B cell (primary cell): ENCODE measurements at regions not wholly inside any gene's neighbourhood (a gene's known extent, or its start where the extent isn't known, plus 50 kb on each side); places are given as distances from the start of the nearest gene placed in this dataset.

Experiments
- ATAC-seq: fragments of 200-7000 bp; cut with Tn5 transposase; one replicate; pipeline ENCODE4 v1.10.0; 2021; ENCODE audit warnings: low read depth, mild to moderate bottlenecking, moderate number of reproducible peaks, moderate library complexity
- CTCF ChIA-PET: fragments of 350-600 bp; sonication (Branson Sonifier 250); formaldehyde crosslinking; loops from one replicate; lab custom pipeline; 2021; ENCODE audit warnings: antibody characterized with exemption, inconsistent platforms; lab: Charles Lee
- POLR2A ChIA-PET: fragments of 350-600 bp; sonication (Branson Sonifier 250); formaldehyde crosslinking; loops from one replicate; lab custom pipeline; 2021; ENCODE audit warnings: antibody characterized with exemption; lab: Charles Lee
- DNase-seq: peaks from one replicate; pipeline ENCODE4 v3.0.0; 2013
- H2AFZ ChIP-seq: 2 replicates; pipeline ENCODE4 v1.6.1; 2012; ENCODE audit warnings: mild to moderate bottlenecking, low read depth, low read length; ENCODE audit not compliant: insufficient read depth, poor library complexity, severe bottlenecking
- H3K27ac ChIP-seq, 2 donors: 1 replicate in 1 of 2; 2 replicates in 1 of 2; pipeline ENCODE4 v1.5.1; 2012 to 2013; ENCODE audit warnings: low read length in 2 of 2, mild to moderate bottlenecking in 2 of 2, moderate library complexity in 1 of 2
- H3K27me3 ChIP-seq, 4 experiments: fragments of 200-600 bp in 1 of 4; sonication (generic) in 1 of 4; replicated peaks in 1 of 4; 1 replicate in 2 of 4; 2 replicates in 2 of 4; pipeline versions ENCODE4 v1.6.1 to v1.7.0; 2013 to 2016; ENCODE audit warnings: low read length in 3 of 4, mild to moderate bottlenecking in 2 of 4, mixed read lengths in 1 of 4, moderate library complexity in 1 of 4; ENCODE audit not compliant: insufficient read depth in 4 of 4, control insufficient read depth in 3 of 4; ENCODE audit errors: control extremely low read depth in 1 of 4
- H3K36me3 ChIP-seq, 2 experiments: replicated peaks in 1 of 2; 1 replicate in 1 of 2; 2 replicates in 1 of 2; pipeline versions ENCODE4 v1.6.1 to v1.7.1; 2013; ENCODE audit warnings: low read length in 1 of 2; ENCODE audit not compliant: insufficient read depth in 2 of 2, control insufficient read depth in 1 of 2; ENCODE audit errors: control extremely low read depth in 1 of 2, extremely low read depth in 1 of 2
- H3K4me1 ChIP-seq, 2 donors: fragments of 200-600 bp in 1 of 2; sonication (generic) in 1 of 2; 1 replicate in 1 of 2; 2 replicates in 1 of 2; pipeline versions ENCODE4 v1.5.1 to v1.6.1; 2013 to 2017; ENCODE audit warnings: low read length in 2 of 2; ENCODE audit not compliant: control insufficient read depth in 2 of 2, insufficient read depth in 2 of 2
- H3K4me2 ChIP-seq: replicated peaks from 2 replicates; pipeline ENCODE3; 2012; ENCODE audit warnings: mild to moderate bottlenecking, low read depth, low read length; ENCODE audit not compliant: poor library complexity, severe bottlenecking
- H3K4me3 ChIP-seq, 5 experiments: fragments of 200-600 bp in 1 of 5; sonication (generic) in 1 of 5; 1 replicate in 3 of 5; 2 replicates in 2 of 5; pipeline versions ENCODE4 v1.5.1 to v1.7.0; 2011 to 2016; ENCODE audit warnings: low read length in 4 of 5, mild to moderate bottlenecking in 4 of 5, low read depth in 2 of 5, control low read depth in 1 of 5, moderate library complexity in 1 of 5; ENCODE audit not compliant: insufficient read depth in 1 of 5; ENCODE audit errors: control extremely low read depth in 1 of 5, extremely low read depth in 1 of 5
- H3K79me2 ChIP-seq: fragments of 200-600 bp; sonication (generic); one replicate; pipeline ENCODE4 v1.6.0; 2016; ENCODE audit warnings: low read length; ENCODE audit not compliant: control insufficient read depth, insufficient read depth
- H3K9ac ChIP-seq: fragments of 200-600 bp; sonication (generic); 2 replicates; pipeline ENCODE4 v1.6.1; 2017; ENCODE audit warnings: mild to moderate bottlenecking, low read length, moderate library complexity
- H3K9me3 ChIP-seq, 3 donors: one replicate each; pipeline versions ENCODE4 v1.6.1 to v1.7.1; 2013; ENCODE audit warnings: low read length in 2 of 3; ENCODE audit not compliant: control insufficient read depth in 2 of 3, insufficient read depth in 1 of 3; ENCODE audit errors: control extremely low read depth in 1 of 3
- H4K20me1 ChIP-seq: 2 replicates; pipeline ENCODE4 v1.6.0; 2012; ENCODE audit warnings: mild to moderate bottlenecking, low read length; ENCODE audit not compliant: insufficient read depth, control insufficient read depth, poor library complexity, severe bottlenecking
- H3K27ac Mint-ChIP-seq: one replicate; pipeline ENCODE4 v1.8.0; 2021; ENCODE audit warnings: mixed read lengths
- H3K27me3 Mint-ChIP-seq: one replicate; pipeline ENCODE4 v1.8.0; 2021; ENCODE audit warnings: mixed read lengths
- H3K4me1 Mint-ChIP-seq: one replicate; pipeline ENCODE4 v1.8.0; 2021; ENCODE audit warnings: mixed read lengths
- H3K4me3 Mint-ChIP-seq: one replicate; pipeline ENCODE4 v1.8.0; 2021; ENCODE audit warnings: mixed read lengths
- H3K9me3 Mint-ChIP-seq: one replicate; pipeline ENCODE4 v1.8.0; 2022; ENCODE audit warnings: mixed read lengths; ENCODE audit not compliant: insufficient read depth
- EZH2 ChIP-seq: IDR thresholded peaks from 2 replicates; pipeline ENCODE4 v1.6.1; 2012; ENCODE audit warnings: borderline replicate concordance, low read depth, mild to moderate bottlenecking, moderate library complexity, low read length; ENCODE audit not compliant: insufficient read depth, poor library complexity, severe bottlenecking
- WGBS: methylation state at CpG from one replicate; pipeline ENCODE4 v1.1.5; 2013; ENCODE audit warnings: missing lambda C conversion rate; ENCODE audit not compliant: insufficient coverage; 5-methylcytosine and 5-hydroxymethylcytosine counted together
- intact Hi-C: fragments of 100-400 bp; cut with micrococcal nuclease; formaldehyde crosslinking; loops from one replicate; pipeline ENCODE4 v1.10.0; 2022
- TF ChIP-seq, protein P1 (sequence below): fragments of 200-600 bp; IDR thresholded peaks from one replicate; pipeline ENCODE4 v1.8.0; 2022; ENCODE audit warnings: antibody characterized with exemption, mild to moderate bottlenecking

DNA sequence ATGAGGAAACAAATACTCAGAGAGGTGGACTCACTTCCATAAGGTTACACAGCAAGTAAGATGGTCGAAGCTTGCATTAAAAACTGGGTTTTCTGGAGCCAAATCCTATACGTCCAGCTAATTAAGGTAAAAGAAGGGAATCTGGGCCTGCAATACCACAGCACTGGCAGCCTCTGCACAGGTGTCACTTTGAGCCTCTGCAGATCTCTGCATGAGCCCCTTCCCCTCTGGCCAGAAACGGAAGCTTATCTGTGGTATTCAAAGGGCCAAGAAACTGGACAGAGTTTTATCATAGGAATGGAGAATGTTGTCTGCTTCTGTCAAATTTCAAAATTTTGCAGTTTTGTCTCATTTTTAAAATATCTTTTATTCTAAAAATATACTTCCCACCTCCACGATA is 76.1 kb downstream of the OSR1 start:
- ATAC-seq (no peak), DNase-seq (no peak)
- H3K9me3 Mint-ChIP-seq = peaks cover 5% of the 10 kb centered on the region
- H3K27me3 Mint-ChIP-seq = peaks cover 8% of the 10 kb centered on the region
- H3K9ac ChIP-seq = no peak overlapping the region
- no peaks in the 10 kb centered on the region for H3K36me3 ChIP-seq
- no peaks in the 10 kb centered on the region for H3K4me1 ChIP-seq
- no peaks in the 10 kb centered on the region for H3K9me3 ChIP-seq
- no peak overlapping the region for H3K4me2 ChIP-seq
- no peaks in the 10 kb centered on the region for H3K79me2 ChIP-seq
- H3K4me1 Mint-ChIP-seq = no peaks in the 10 kb centered on the region
- CTCF ChIA-PET = no interaction called here
- no peaks in the 10 kb centered on the region for H3K27me3 ChIP-seq
- POLR2A ChIA-PET = no interaction called here
- no peak overlapping the region for H3K4me3 ChIP-seq
- TF ChIP-seq, protein P1, sequence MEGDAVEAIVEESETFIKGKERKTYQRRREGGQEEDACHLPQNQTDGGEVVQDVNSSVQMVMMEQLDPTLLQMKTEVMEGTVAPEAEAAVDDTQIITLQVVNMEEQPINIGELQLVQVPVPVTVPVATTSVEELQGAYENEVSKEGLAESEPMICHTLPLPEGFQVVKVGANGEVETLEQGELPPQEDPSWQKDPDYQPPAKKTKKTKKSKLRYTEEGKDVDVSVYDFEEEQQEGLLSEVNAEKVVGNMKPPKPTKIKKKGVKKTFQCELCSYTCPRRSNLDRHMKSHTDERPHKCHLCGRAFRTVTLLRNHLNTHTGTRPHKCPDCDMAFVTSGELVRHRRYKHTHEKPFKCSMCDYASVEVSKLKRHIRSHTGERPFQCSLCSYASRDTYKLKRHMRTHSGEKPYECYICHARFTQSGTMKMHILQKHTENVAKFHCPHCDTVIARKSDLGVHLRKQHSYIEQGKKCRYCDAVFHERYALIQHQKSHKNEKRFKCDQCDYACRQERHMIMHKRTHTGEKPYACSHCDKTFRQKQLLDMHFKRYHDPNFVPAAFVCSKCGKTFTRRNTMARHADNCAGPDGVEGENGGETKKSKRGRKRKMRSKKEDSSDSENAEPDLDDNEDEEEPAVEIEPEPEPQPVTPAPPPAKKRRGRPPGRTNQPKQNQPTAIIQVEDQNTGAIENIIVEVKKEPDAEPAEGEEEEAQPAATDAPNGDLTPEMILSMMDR = no peak
- TF ChIP-seq EZH2 = no peak
- H3K27ac Mint-ChIP-seq = no peak overlapping the region
- no peak overlapping the region for H2AFZ ChIP-seq
- H4K20me1 ChIP-seq = no peaks in the 10 kb centered on the region
- H3K27ac ChIP-seq = no peak overlapping the region
- WGBS = 88% methylated on average over 2 of the region's 4 CpGs
- intact Hi-C loops = no loop called here
- H3K4me3 Mint-ChIP-seq = no peak overlapping the region

DNA sequence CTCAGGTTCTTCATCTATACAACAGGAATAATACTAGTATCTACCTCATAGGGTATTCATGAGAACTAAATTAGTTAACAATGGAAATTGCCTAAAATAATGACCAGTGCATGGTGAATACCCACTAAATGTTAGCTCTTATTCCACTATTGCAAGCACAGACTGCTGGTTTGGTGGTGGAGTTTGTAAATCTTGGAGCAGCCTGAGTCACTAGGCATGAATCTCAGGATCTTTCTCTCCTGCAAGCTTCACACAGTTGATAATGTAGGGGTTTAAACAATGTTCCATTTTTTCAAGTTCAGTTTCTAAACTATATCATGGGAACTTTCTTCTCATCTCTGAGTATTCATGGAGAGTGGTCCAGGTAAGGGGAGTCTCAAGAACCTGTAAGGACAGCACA is 84.0 kb downstream of the OSR1 start:
- Histone ChIP-seq H3K36me3 (no peaks in the 10 kb centered on the region), H3K27ac (no peak overlapping the region), H2AFZ (no peak overlapping the region), H3K4me3 (no peak overlapping the region), H3K79me2 (no peaks in the 10 kb centered on the region), H3K9ac (no peak overlapping the region), H3K4me2 (no peak overlapping the region), H3K9me3 (no peaks in the 10 kb centered on the region), H4K20me1 (no peaks in the 10 kb centered on the region), H3K4me1 (no peaks in the 10 kb centered on the region), H3K27me3 (no peaks in the 10 kb centered on the region)
- no peak for TF ChIP-seq EZH2
- TF ChIP-seq, protein P1 = no peak
- Mint-ChIP-seq H3K4me3 (no peak overlapping the region), H3K9me3 (peaks cover 2% of the 10 kb centered on the region), H3K27ac (no peak overlapping the region), H3K4me1 (no peaks in the 10 kb centered on the region), H3K27me3 (no peaks in the 10 kb centered on the region)
- intact Hi-C loops = no loop called here
- ChIA-PET POLR2A (no interaction called here), CTCF (no interaction called here)
- DNase-seq (no peak), ATAC-seq (no peak)
